ENCODE measurements at regions not wholly inside any gene's neighbourhood (a gene's known extent, or its start where the extent isn't known, plus 50 kb on each side); places are given as distances from the start of the nearest gene placed in this dataset.

DNA sequence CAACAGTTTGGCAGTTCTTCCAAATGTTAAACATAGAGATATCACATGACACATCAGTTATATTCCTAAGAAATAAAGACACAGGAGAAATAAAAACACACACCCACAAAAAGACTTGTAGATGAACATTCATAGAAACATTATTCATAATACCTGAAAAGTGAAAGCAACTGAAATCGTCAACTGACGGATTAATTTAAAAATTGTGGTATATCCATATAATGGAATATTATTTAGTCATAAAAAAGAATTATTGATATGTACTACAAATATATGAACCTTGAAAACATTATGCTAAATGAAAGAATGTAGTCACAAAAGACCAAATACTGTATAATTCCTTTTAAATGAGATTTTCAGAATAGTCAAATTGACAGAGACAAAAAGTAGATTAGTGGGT, 330.2 kb upstream of the CD180 start:
- Histone ChIP-seq H3K9me3 (ENCODE audit: control extremely low read depth in 1 of 3, control insufficient read depth in 2 of 3, insufficient read depth in 1 of 3, low read length in 2 of 3) (peaks cover 4 to 8% (median 6%) of the 10 kb centered on the region in 3 donors), H2AFZ (ENCODE audit: insufficient read depth, low read depth, low read length, poor library complexity, severe bottlenecking) (no peak overlapping the region), H3K27ac (ENCODE audit: low read length in 2 of 2) (no peak overlapping the region), H3K27me3 (replicated peaks in 1 of 4; ENCODE audit: control extremely low read depth in 1 of 4, control insufficient read depth in 3 of 4, insufficient read depth in 4 of 4, low read length in 3 of 4) (no peaks in the 10 kb centered on the region), H3K9ac (ENCODE audit: low read length) (no peak overlapping the region), H3K4me3 (ENCODE audit: control extremely low read depth in 1 of 5, extremely low read depth in 1 of 5, insufficient read depth in 1 of 5, low read depth in 2 of 5, low read length in 4 of 5) (no peak overlapping the region), H3K4me2 (replicated peaks; ENCODE audit: low read depth, low read length, poor library complexity, severe bottlenecking) (no peak overlapping the region), H3K4me1 (ENCODE audit: control insufficient read depth in 2 of 2, insufficient read depth in 2 of 2, low read length in 2 of 2) (peaks cover 6 to 11% of the 10 kb centered on the region in 2 donors), H3K36me3 (replicated peaks in 1 of 2; ENCODE audit: control extremely low read depth in 1 of 2, control insufficient read depth in 1 of 2, extremely low read depth in 1 of 2, insufficient read depth in 2 of 2, low read length in 1 of 2) (no peaks in the 10 kb centered on the region), H3K79me2 (ENCODE audit: control insufficient read depth, insufficient read depth, low read length) (no peaks in the 10 kb centered on the region), H4K20me1 (ENCODE audit: control insufficient read depth, insufficient read depth, low read length, poor library complexity, severe bottlenecking) (no peaks in the 10 kb centered on the region)
- intact Hi-C loops (cut with micrococcal nuclease) = no loop called here
- ChIA-PET CTCF (no interaction called here), POLR2A (no interaction called here)
- TF ChIP-seq, protein P1, sequence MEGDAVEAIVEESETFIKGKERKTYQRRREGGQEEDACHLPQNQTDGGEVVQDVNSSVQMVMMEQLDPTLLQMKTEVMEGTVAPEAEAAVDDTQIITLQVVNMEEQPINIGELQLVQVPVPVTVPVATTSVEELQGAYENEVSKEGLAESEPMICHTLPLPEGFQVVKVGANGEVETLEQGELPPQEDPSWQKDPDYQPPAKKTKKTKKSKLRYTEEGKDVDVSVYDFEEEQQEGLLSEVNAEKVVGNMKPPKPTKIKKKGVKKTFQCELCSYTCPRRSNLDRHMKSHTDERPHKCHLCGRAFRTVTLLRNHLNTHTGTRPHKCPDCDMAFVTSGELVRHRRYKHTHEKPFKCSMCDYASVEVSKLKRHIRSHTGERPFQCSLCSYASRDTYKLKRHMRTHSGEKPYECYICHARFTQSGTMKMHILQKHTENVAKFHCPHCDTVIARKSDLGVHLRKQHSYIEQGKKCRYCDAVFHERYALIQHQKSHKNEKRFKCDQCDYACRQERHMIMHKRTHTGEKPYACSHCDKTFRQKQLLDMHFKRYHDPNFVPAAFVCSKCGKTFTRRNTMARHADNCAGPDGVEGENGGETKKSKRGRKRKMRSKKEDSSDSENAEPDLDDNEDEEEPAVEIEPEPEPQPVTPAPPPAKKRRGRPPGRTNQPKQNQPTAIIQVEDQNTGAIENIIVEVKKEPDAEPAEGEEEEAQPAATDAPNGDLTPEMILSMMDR (IDR thresholded peaks at IDR 0.05) = no peak
- TF ChIP-seq EZH2 (IDR thresholded peaks at IDR 0.05; ENCODE audit: borderline replicate concordance, insufficient read depth, low read depth, low read length, poor library complexity, severe bottlenecking) = no peak
- no CpG with 5 or more reads among the region's 2 CpGs for WGBS (ENCODE audit: insufficient coverage)
- no peak for DNase-seq
- no peak for ATAC-seq (ENCODE audit: low read depth)
- Mint-ChIP-seq H3K9me3 (ENCODE audit: insufficient read depth) (no peaks in the 10 kb centered on the region), H3K27ac (no peak overlapping the region), H3K4me1 (peaks cover 13% of the 10 kb centered on the region), H3K4me3 (no peak overlapping the region), H3K27me3 (peaks cover 2% of the 10 kb centered on the region)

DNA sequence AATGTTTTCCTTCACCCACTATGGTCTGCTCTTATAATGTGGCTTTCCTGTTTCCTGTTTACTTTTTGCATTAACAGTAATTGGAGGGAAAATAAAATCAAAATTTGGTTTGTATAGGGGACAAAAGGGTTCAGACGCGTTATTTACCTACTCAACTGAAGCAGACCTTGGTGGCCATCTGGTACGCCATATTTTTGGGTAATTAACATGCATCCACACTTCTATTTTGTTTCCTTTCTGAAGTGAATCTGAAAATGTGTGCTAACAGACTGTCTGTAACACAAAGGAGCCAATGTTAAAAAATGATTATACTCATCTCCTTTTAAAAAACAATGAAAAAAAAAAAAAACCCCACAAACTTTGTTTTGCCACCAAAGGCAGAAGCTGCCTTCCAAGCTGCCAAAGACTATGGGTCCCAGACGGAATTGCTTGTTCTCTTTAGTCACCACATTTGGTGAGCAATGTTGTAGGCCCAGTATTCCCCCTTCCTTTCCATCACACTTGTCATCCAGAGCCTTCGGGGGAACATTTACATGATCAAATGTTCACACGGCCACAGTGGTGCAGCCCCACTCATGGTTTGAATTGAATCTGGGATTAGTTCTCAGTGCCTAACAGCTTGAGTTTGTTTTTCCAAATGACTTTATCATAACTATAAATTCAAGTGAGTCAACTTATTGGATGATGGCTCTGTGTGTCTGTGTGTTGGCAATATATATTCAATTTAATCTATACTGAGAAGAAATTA, 323.7 kb upstream of the CD180 start:
- Histone ChIP-seq H3K79me2 (ENCODE audit: control insufficient read depth, insufficient read depth, low read length) (no peaks in the 10 kb centered on the region), H3K27ac (ENCODE audit: low read length in 2 of 2) (no peak overlapping the region), H3K9me3 (ENCODE audit: control extremely low read depth in 1 of 3, control insufficient read depth in 2 of 3, insufficient read depth in 1 of 3, low read length in 2 of 3) (no peaks in the 10 kb centered on the region), H2AFZ (ENCODE audit: insufficient read depth, low read depth, low read length, poor library complexity, severe bottlenecking) (no peak overlapping the region), H3K4me2 (replicated peaks; ENCODE audit: low read depth, low read length, poor library complexity, severe bottlenecking) (no peak overlapping the region), H3K36me3 (replicated peaks in 1 of 2; ENCODE audit: control extremely low read depth in 1 of 2, control insufficient read depth in 1 of 2, extremely low read depth in 1 of 2, insufficient read depth in 2 of 2, low read length in 1 of 2) (no peaks in the 10 kb centered on the region), H3K4me1 (ENCODE audit: control insufficient read depth in 2 of 2, insufficient read depth in 2 of 2, low read length in 2 of 2) (no peaks in the 10 kb centered on the region), H3K4me3 (ENCODE audit: control extremely low read depth in 1 of 5, extremely low read depth in 1 of 5, insufficient read depth in 1 of 5, low read depth in 2 of 5, low read length in 4 of 5) (no peak overlapping the region), H3K9ac (ENCODE audit: low read length) (no peak overlapping the region), H3K27me3 (replicated peaks in 1 of 4; ENCODE audit: control extremely low read depth in 1 of 4, control insufficient read depth in 3 of 4, insufficient read depth in 4 of 4, low read length in 3 of 4) (no peaks in the 10 kb centered on the region), H4K20me1 (ENCODE audit: control insufficient read depth, insufficient read depth, low read length, poor library complexity, severe bottlenecking) (no peaks in the 10 kb centered on the region)
- Mint-ChIP-seq H3K4me3 (no peak overlapping the region), H3K27ac (no peak overlapping the region), H3K9me3 (ENCODE audit: insufficient read depth) (no peaks in the 10 kb centered on the region), H3K4me1 (no peaks in the 10 kb centered on the region), H3K27me3 (peaks cover 6% of the 10 kb centered on the region)
- WGBS (ENCODE audit: insufficient coverage) = 100% methylated on average over 1 of the region's 6 CpGs
- DNase-seq (no peak), ATAC-seq (ENCODE audit: low read depth) (no peak)
- POLR2A ChIA-PET = no interaction called here
- intact Hi-C loops (cut with micrococcal nuclease) = no loop called here
- TF ChIP-seq, protein P1 (IDR thresholded peaks at IDR 0.05) = no peak
- TF ChIP-seq EZH2 (IDR thresholded peaks at IDR 0.05; ENCODE audit: borderline replicate concordance, insufficient read depth, low read depth, low read length, poor library complexity, severe bottlenecking) = no peak
- CTCF ChIA-PET = no interaction called here

Data from B cell (primary cell).